Vagina (tissue), 2 donors: ENCODE measurements at regions not wholly inside any gene's neighbourhood (a gene's known extent, or its start where the extent isn't known, plus 50 kb on each side); places are given as distances from the start of the nearest gene placed in this dataset.

Experiments used
- DNase-seq, 2 donors: peaks; one replicate each; pipeline ENCODE4 v3.0.0-alpha.2; 2017; ENCODE audit errors: extremely low spot score in 2 of 2
- H3K27ac ChIP-seq: fragments of 200-600 bp; sonication (generic); one replicate; pipeline ENCODE4 v1.5.1; 2019
- H3K27me3 ChIP-seq: fragments of 200-600 bp; sonication (generic); one replicate; pipeline ENCODE4 v1.5.1; 2019
- H3K36me3 ChIP-seq, 2 donors: fragments of 200-600 bp; sonication (generic); one replicate each; pipeline ENCODE4 v1.5.1; 2017 to 2019
- H3K4me1 ChIP-seq: fragments of 200-600 bp; sonication (generic); one replicate; pipeline ENCODE4 v1.5.1; 2019
- H3K4me3 ChIP-seq, 2 donors: fragments of 200-600 bp; sonication (generic); 1 replicate in 1 of 2; 2 replicates in 1 of 2; pipeline ENCODE4 v1.5.1; 2016 to 2019
- H3K9me3 ChIP-seq: fragments of 200-600 bp; sonication (generic); one replicate; pipeline ENCODE4 v1.5.1; 2019
- POLR2A ChIP-seq, 2 donors: fragments of 450-650 bp; IDR thresholded peaks; one replicate each; pipeline ENCODE4 v1.6.1; 2017; ENCODE audit warnings: antibody characterized with exemption in 2 of 2, mild to moderate bottlenecking in 2 of 2, moderate library complexity in 2 of 2
- POLR2AphosphoS5 ChIP-seq, 2 donors: sonication (generic); formaldehyde crosslinking; IDR thresholded peaks; one replicate each; pipeline ENCODE4 v1.9.0; 2017; ENCODE audit warnings: antibody characterized with exemption in 2 of 2, mild to moderate bottlenecking in 2 of 2, low read depth in 1 of 2; ENCODE audit not compliant: insufficient read depth in 1 of 2
- intact Hi-C: fragments of 100-400 bp; cut with DNase I; formaldehyde crosslinking; loops from one replicate; pipeline ENCODE4 v1.15.1; 2023
- TF ChIP-seq, protein P1 (sequence below), 3 experiments: fragments of 450-650 bp in 2 of 3; fragments of 200-600 bp in 1 of 3; sonication (generic) in 1 of 3; IDR thresholded peaks; one replicate each; pipeline ENCODE4 v1.5.1; 2017 to 2019; ENCODE audit warnings: antibody characterized with exemption in 3 of 3, mild to moderate bottlenecking in 2 of 3, moderate library complexity in 2 of 3

DNA sequence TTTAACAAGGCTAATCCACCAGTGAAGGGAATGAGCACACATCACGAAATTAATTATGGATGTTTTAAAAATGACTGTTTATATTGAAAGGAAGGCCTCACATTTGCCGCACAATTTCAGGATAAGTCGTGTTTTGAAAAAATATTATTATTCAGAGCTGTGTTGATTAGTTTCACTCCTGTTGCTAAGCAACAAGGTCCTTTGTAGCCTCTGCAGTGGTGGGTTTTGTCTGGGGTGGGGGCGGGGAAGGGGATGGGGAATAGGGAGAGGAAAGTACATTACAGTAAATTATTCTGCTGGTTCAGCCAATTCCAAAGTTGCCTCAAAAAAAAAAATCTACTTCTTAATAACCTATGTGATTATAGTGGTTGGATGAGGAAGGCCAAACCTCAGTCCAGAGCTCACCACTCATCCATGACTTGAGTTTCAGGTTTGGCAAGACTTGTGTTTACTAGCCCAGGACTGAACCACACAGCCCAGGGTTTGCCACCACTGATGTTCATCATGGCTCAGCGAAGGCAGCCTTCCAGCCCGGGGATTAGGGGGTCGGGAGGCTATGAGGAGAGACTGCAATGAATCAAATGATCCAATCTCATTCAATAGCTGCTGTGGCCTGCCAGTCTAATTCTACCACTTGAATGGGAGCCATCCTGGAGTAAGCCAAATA lies 162.5 kb upstream of the ATP6AP2 start:
- no peak for DNase-seq
- intact Hi-C loops, result no loop called here
- Histone ChIP-seq H3K36me3 (no peaks in the 10 kb centered on the region), H3K27me3 (no peaks in the 10 kb centered on the region), H3K9me3 (no peaks in the 10 kb centered on the region), H3K4me3 (no peak overlapping the region), H3K27ac (no peak overlapping the region), H3K4me1 (no peaks in the 10 kb centered on the region)
- TF ChIP-seq, protein P1, sequence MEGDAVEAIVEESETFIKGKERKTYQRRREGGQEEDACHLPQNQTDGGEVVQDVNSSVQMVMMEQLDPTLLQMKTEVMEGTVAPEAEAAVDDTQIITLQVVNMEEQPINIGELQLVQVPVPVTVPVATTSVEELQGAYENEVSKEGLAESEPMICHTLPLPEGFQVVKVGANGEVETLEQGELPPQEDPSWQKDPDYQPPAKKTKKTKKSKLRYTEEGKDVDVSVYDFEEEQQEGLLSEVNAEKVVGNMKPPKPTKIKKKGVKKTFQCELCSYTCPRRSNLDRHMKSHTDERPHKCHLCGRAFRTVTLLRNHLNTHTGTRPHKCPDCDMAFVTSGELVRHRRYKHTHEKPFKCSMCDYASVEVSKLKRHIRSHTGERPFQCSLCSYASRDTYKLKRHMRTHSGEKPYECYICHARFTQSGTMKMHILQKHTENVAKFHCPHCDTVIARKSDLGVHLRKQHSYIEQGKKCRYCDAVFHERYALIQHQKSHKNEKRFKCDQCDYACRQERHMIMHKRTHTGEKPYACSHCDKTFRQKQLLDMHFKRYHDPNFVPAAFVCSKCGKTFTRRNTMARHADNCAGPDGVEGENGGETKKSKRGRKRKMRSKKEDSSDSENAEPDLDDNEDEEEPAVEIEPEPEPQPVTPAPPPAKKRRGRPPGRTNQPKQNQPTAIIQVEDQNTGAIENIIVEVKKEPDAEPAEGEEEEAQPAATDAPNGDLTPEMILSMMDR (IDR thresholded peaks at IDR 0.05), result no peak
- no peak for TF ChIP-seq POLR2AphosphoS5 (IDR thresholded peaks at IDR 0.05; ENCODE audit: insufficient read depth in 1 of 2, low read depth in 1 of 2)
- no peak for TF ChIP-seq POLR2A (IDR thresholded peaks at IDR 0.05)

- intact Hi-C loops, result no loop called here
- H3K4me1 ChIP-seq, result no peaks in the 10 kb centered on the region
- H3K27ac ChIP-seq, result no peak overlapping the region
- H3K9me3 ChIP-seq, result no peaks in the 10 kb centered on the region
- TF ChIP-seq POLR2AphosphoS5 (IDR thresholded peaks at IDR 0.05; ENCODE audit: insufficient read depth in 1 of 2, low read depth in 1 of 2) (no peak), POLR2A (IDR thresholded peaks at IDR 0.05) (no peak)
- TF ChIP-seq, protein P1 (IDR thresholded peaks at IDR 0.05), result no peak
- no peaks in the 10 kb centered on the region for H3K36me3 ChIP-seq
- DNase-seq, result no peak
- no peak overlapping the region for H3K4me3 ChIP-seq
- no peaks in the 10 kb centered on the region for H3K27me3 ChIP-seq
Observed at GRCh38 chrX:40415675-40416074, 165.1 kb upstream of the ATP6AP2 start.

GRCh38 chrX:40414335-40414734 lies 166.4 kb upstream of the ATP6AP2 start:
- DNase-seq, result no peak
- H3K36me3 ChIP-seq, result no peaks in the 10 kb centered on the region
- TF ChIP-seq POLR2A (IDR thresholded peaks at IDR 0.05) (no peak), POLR2AphosphoS5 (IDR thresholded peaks at IDR 0.05; ENCODE audit: insufficient read depth in 1 of 2, low read depth in 1 of 2) (no peak)
- TF ChIP-seq, protein P1 (IDR thresholded peaks at IDR 0.05), result no peak
- H3K4me1 ChIP-seq, result no peaks in the 10 kb centered on the region
- intact Hi-C loops, result no loop called here
- no peak overlapping the region for H3K4me3 ChIP-seq
- no peaks in the 10 kb centered on the region for H3K9me3 ChIP-seq
- no peak overlapping the region for H3K27ac ChIP-seq
- no peaks in the 10 kb centered on the region for H3K27me3 ChIP-seq

GRCh38 chrX:40411340-40412111 lies 169.2 kb upstream of the ATP6AP2 start:
- Histone ChIP-seq H3K27ac (no peak overlapping the region), H3K27me3 (no peaks in the 10 kb centered on the region), H3K9me3 (no peaks in the 10 kb centered on the region), H3K4me3 (no peak overlapping the region), H3K4me1 (no peaks in the 10 kb centered on the region), H3K36me3 (no peaks in the 10 kb centered on the region)
- no peak for TF ChIP-seq POLR2AphosphoS5 (IDR thresholded peaks at IDR 0.05; ENCODE audit: insufficient read depth in 1 of 2, low read depth in 1 of 2)
- no peak for TF ChIP-seq POLR2A (IDR thresholded peaks at IDR 0.05)
- TF ChIP-seq, protein P1 (IDR thresholded peaks at IDR 0.05), result no peak
- intact Hi-C loops, result no loop called here
- DNase-seq, result no peak

DNA sequence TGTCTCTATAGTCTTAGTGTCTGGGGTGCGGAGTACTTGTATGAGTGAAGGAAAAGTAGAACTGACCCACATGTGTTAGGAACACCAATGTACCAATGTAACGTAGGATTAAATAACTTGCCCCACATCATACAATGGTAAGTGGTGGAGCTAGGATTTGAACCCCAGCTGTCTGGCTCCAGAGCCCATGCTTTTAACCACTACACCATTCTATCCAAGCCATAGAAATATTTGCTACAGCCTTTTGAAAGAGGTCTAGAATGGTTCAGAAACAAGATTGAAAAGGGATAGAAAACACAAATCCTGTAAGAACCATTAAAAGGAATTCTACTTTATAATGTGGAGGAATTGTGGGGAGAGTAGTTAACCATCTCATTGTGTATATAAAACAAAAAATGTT lies 169.9 kb upstream of the ATP6AP2 start:
- DNase-seq, result no peak
- Histone ChIP-seq H3K27ac (no peak overlapping the region), H3K4me3 (no peak overlapping the region), H3K36me3 (no peaks in the 10 kb centered on the region), H3K4me1 (no peaks in the 10 kb centered on the region), H3K9me3 (no peaks in the 10 kb centered on the region), H3K27me3 (no peaks in the 10 kb centered on the region)
- no peak for TF ChIP-seq POLR2AphosphoS5 (IDR thresholded peaks at IDR 0.05; ENCODE audit: insufficient read depth in 1 of 2, low read depth in 1 of 2)
- TF ChIP-seq, protein P1 (IDR thresholded peaks at IDR 0.05), result no peak
- intact Hi-C loops, result no loop called here
